ENCODE measurements at regions not wholly inside any gene's neighbourhood (a gene's known extent, or its start where the extent isn't known, plus 50 kb on each side); places are given as distances from the start of the nearest gene placed in this dataset.

DNA sequence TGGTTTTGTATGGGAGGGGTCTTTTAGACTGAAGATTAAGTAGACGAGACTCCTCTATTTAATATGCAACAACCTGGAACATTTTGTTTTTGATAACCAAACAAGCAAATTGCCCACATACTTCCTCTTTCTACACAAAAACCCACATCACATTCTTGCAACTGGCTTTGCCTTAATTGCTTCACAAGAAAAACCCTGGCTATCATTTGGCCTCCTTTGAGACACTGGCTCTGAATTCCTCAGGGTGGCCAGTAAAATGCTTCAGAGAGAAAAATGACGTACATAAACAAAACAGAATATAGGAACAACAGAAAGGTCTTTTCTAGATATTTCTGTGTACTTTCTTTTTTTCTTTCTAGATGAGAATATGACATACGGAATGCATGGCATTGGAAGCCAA, 103.0 kb downstream of the TRIB2 start (continued):
- TF ChIP-seq, protein P1, sequence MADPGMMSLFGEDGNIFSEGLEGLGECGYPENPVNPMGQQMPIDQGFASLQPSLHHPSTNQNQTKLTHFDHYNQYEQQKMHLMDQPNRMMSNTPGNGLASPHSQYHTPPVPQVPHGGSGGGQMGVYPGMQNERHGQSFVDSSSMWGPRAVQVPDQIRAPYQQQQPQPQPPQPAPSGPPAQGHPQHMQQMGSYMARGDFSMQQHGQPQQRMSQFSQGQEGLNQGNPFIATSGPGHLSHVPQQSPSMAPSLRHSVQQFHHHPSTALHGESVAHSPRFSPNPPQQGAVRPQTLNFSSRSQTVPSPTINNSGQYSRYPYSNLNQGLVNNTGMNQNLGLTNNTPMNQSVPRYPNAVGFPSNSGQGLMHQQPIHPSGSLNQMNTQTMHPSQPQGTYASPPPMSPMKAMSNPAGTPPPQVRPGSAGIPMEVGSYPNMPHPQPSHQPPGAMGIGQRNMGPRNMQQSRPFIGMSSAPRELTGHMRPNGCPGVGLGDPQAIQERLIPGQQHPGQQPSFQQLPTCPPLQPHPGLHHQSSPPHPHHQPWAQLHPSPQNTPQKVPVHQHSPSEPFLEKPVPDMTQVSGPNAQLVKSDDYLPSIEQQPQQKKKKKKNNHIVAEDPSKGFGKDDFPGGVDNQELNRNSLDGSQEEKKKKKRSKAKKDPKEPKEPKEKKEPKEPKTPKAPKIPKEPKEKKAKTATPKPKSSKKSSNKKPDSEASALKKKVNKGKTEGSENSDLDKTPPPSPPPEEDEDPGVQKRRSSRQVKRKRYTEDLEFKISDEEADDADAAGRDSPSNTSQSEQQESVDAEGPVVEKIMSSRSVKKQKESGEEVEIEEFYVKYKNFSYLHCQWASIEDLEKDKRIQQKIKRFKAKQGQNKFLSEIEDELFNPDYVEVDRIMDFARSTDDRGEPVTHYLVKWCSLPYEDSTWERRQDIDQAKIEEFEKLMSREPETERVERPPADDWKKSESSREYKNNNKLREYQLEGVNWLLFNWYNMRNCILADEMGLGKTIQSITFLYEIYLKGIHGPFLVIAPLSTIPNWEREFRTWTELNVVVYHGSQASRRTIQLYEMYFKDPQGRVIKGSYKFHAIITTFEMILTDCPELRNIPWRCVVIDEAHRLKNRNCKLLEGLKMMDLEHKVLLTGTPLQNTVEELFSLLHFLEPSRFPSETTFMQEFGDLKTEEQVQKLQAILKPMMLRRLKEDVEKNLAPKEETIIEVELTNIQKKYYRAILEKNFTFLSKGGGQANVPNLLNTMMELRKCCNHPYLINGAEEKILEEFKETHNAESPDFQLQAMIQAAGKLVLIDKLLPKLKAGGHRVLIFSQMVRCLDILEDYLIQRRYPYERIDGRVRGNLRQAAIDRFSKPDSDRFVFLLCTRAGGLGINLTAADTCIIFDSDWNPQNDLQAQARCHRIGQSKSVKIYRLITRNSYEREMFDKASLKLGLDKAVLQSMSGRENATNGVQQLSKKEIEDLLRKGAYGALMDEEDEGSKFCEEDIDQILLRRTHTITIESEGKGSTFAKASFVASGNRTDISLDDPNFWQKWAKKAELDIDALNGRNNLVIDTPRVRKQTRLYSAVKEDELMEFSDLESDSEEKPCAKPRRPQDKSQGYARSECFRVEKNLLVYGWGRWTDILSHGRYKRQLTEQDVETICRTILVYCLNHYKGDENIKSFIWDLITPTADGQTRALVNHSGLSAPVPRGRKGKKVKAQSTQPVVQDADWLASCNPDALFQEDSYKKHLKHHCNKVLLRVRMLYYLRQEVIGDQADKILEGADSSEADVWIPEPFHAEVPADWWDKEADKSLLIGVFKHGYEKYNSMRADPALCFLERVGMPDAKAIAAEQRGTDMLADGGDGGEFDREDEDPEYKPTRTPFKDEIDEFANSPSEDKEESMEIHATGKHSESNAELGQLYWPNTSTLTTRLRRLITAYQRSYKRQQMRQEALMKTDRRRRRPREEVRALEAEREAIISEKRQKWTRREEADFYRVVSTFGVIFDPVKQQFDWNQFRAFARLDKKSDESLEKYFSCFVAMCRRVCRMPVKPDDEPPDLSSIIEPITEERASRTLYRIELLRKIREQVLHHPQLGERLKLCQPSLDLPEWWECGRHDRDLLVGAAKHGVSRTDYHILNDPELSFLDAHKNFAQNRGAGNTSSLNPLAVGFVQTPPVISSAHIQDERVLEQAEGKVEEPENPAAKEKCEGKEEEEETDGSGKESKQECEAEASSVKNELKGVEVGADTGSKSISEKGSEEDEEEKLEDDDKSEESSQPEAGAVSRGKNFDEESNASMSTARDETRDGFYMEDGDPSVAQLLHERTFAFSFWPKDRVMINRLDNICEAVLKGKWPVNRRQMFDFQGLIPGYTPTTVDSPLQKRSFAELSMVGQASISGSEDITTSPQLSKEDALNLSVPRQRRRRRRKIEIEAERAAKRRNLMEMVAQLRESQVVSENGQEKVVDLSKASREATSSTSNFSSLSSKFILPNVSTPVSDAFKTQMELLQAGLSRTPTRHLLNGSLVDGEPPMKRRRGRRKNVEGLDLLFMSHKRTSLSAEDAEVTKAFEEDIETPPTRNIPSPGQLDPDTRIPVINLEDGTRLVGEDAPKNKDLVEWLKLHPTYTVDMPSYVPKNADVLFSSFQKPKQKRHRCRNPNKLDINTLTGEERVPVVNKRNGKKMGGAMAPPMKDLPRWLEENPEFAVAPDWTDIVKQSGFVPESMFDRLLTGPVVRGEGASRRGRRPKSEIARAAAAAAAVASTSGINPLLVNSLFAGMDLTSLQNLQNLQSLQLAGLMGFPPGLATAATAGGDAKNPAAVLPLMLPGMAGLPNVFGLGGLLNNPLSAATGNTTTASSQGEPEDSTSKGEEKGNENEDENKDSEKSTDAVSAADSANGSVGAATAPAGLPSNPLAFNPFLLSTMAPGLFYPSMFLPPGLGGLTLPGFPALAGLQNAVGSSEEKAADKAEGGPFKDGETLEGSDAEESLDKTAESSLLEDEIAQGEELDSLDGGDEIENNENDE (IDR thresholded peaks at IDR 0.05; ENCODE audit: insufficient replicate concordance, low read length): no peak
- TF ChIP-seq KDM1A (IDR thresholded peaks at IDR 0.05; ENCODE audit: borderline replicate concordance, low read length) (no peak), SIX5 (IDR thresholded peaks at IDR 0.05; ENCODE audit: low read depth, low read length) (no peak), E2F6 (IDR thresholded peaks at IDR 0.05) (no peak), CEBPB (IDR thresholded peaks at IDR 0.05; ENCODE audit: low read depth, low read length) (no peak), NANOG (IDR thresholded peaks at IDR 0.05; ENCODE audit: insufficient read depth, low read depth, low read length, poor library complexity, severe bottlenecking) (no peak), GABPA (IDR thresholded peaks at IDR 0.05; ENCODE audit: borderline replicate concordance, insufficient read depth, low read length) (no peak), SRF (IDR thresholded peaks at IDR 0.05; ENCODE audit: low read depth, low read length) (no peak), RBBP5 (IDR thresholded peaks at IDR 0.05; ENCODE audit: borderline replicate concordance, low read depth, low read length) (no peak)
- TF ChIP-seq, protein P2, sequence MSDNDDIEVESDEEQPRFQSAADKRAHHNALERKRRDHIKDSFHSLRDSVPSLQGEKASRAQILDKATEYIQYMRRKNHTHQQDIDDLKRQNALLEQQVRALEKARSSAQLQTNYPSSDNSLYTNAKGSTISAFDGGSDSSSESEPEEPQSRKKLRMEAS (IDR thresholded peaks at IDR 0.05): no peak

Measured in H1 (cell line).